Neural progenitor cell (in vitro differentiated cells): ENCODE measurements at regions not wholly inside any gene's neighbourhood (a gene's known extent, or its start where the extent isn't known, plus 50 kb on each side); places are given as distances from the start of the nearest gene placed in this dataset.

ENCODE experiments used
- DNase-seq: peaks from one replicate; pipeline ENCODE4 v3.0.0-alpha.2; 2016; ENCODE audit warnings: low spot score
- H2AFZ ChIP-seq: fragments of 200-600 bp; sonication (generic); replicated peaks from 2 replicates; pipeline ENCODE4 v1.6.1; 2016; ENCODE audit warnings: antibody characterized with exemption
- H3F3A ChIP-seq: fragments of 200-600 bp; sonication (generic); 2 replicates; pipeline ENCODE4 v1.6.1; 2016; ENCODE audit warnings: antibody characterized with exemption, low read depth
- H3K27ac ChIP-seq: fragments of 200-600 bp; sonication (generic); 2 replicates; pipeline ENCODE4 v1.5.1; 2016; ENCODE audit warnings: mild to moderate bottlenecking
- H3K27me3 ChIP-seq: fragments of 200-600 bp; sonication (generic); 2 replicates; pipeline ENCODE4 v1.6.1; 2016; ENCODE audit warnings: mild to moderate bottlenecking, moderate library complexity
- H3K36me3 ChIP-seq: fragments of 200-600 bp; sonication (generic); 2 replicates; pipeline ENCODE4 v1.5.1; 2016
- H3K4me1 ChIP-seq: fragments of 200-600 bp; sonication (generic); 2 replicates; pipeline ENCODE4 v1.6.1; 2016; ENCODE audit warnings: mixed run types
- H3K4me2 ChIP-seq: fragments of 200-600 bp; sonication (generic); 2 replicates; pipeline ENCODE4 v1.6.1; 2016
- H3K4me3 ChIP-seq: fragments of 200-600 bp; sonication (generic); 2 replicates; pipeline ENCODE4 v1.5.1; 2016
- H3K79me2 ChIP-seq: fragments of 200-600 bp; sonication (generic); 2 replicates; pipeline ENCODE4 v1.6.1; 2016; ENCODE audit warnings: low read depth
- H3K9ac ChIP-seq: fragments of 200-600 bp; sonication (generic); 2 replicates; pipeline ENCODE4 v1.6.1; 2016
- H3K9me3 ChIP-seq: fragments of 200-600 bp; sonication (generic); 2 replicates; pipeline ENCODE4 v1.5.1; 2016; ENCODE audit warnings: low read depth
- H4K20me1 ChIP-seq: fragments of 200-600 bp; sonication (generic); 2 replicates; pipeline ENCODE4 v1.6.1; 2016; ENCODE audit warnings: low read depth
- H3K27ac Mint-ChIP-seq: 3 replicates; pipeline ENCODE4 v1.8.0; 2021; ENCODE audit warnings: mixed read lengths
- H3K27me3 Mint-ChIP-seq: 2 replicates; pipeline ENCODE4 v1.8.0; 2022; ENCODE audit warnings: low read depth, mild to moderate bottlenecking, inconsistent platforms, moderate library complexity, mixed read lengths; ENCODE audit not compliant: insufficient read depth
- H3K36me3 Mint-ChIP-seq: 3 replicates; pipeline ENCODE4 v1.8.0; 2021; ENCODE audit warnings: mixed read lengths
- H3K4me1 Mint-ChIP-seq: 3 replicates; pipeline ENCODE4 v1.8.0; 2021; ENCODE audit warnings: mixed read lengths
- H3K4me3 Mint-ChIP-seq: 3 replicates; pipeline ENCODE4 v1.8.0; 2021; ENCODE audit warnings: mild to moderate bottlenecking, moderate library complexity, mixed read lengths
- H3K9me3 Mint-ChIP-seq: 3 replicates; pipeline ENCODE4 v1.8.0; 2020; ENCODE audit warnings: mixed read lengths
- CTCF ChIP-seq: fragments of 200-600 bp; sonication (generic); IDR thresholded peaks from 2 replicates; pipeline ENCODE4 v1.5.1; 2017; ENCODE audit warnings: antibody characterized with exemption, mild to moderate bottlenecking
- EZH2 ChIP-seq: fragments of 200-600 bp; sonication (generic); IDR thresholded peaks from 2 replicates; pipeline ENCODE4 v1.6.1; 2017; ENCODE audit warnings: antibody characterized with exemption, mild to moderate bottlenecking, moderate library complexity
- EZH2phosphoT487 ChIP-seq: fragments of 200-600 bp; sonication (generic); IDR thresholded peaks from 2 replicates; pipeline ENCODE4 v1.6.1; 2017; ENCODE audit warnings: antibody characterized with exemption

- no peaks in the 10 kb centered on the region for H3K27me3 ChIP-seq
- no peaks in the 10 kb centered on the region for H3K9me3 ChIP-seq
- no peak overlapping the region for H2AFZ ChIP-seq
- DNase-seq: peak; percentile 3
- H3K4me3 Mint-ChIP-seq: no peak overlapping the region
- H3K4me2 ChIP-seq: no peak overlapping the region
- H4K20me1 ChIP-seq: no peaks in the 10 kb centered on the region
- H3K4me3 ChIP-seq: no peak overlapping the region
- TF ChIP-seq CTCF: peak; percentile 28
- TF ChIP-seq EZH2: no peak
- H3K27ac Mint-ChIP-seq: no peak overlapping the region
- peaks cover 10% of the 10 kb centered on the region for H3K4me1 ChIP-seq
- no peaks in the 10 kb centered on the region for H3K4me1 Mint-ChIP-seq
- H3K36me3 ChIP-seq: no peaks in the 10 kb centered on the region
- no peak overlapping the region for H3K27ac ChIP-seq
- H3K9me3 Mint-ChIP-seq: no peaks in the 10 kb centered on the region
- H3F3A ChIP-seq: peaks cover 5% of the 10 kb centered on the region
- H3K79me2 ChIP-seq: no peaks in the 10 kb centered on the region
- no peaks in the 10 kb centered on the region for H3K36me3 Mint-ChIP-seq
- H3K27me3 Mint-ChIP-seq: peaks cover 2% of the 10 kb centered on the region
- no peak overlapping the region for H3K9ac ChIP-seq
These were observed 138.6 kb upstream of the TRHDE start for GRCh38 chr12:72133497-72134055.

GRCh38 chr12:72134246-72135020, 137.7 kb upstream of the TRHDE start:
- Histone ChIP-seq H3K4me2 (no peak overlapping the region), H2AFZ (no peak overlapping the region), H3K27ac (no peak overlapping the region), H3F3A (peaks cover 5% of the 10 kb centered on the region), H4K20me1 (no peaks in the 10 kb centered on the region), H3K4me3 (no peak overlapping the region), H3K4me1 (peaks cover 10% of the 10 kb centered on the region), H3K27me3 (no peaks in the 10 kb centered on the region), H3K36me3 (no peaks in the 10 kb centered on the region), H3K79me2 (no peaks in the 10 kb centered on the region), H3K9me3 (no peaks in the 10 kb centered on the region), H3K9ac (no peak overlapping the region)
- Mint-ChIP-seq H3K27me3 (peaks cover 2% of the 10 kb centered on the region), H3K27ac (no peak overlapping the region), H3K9me3 (no peaks in the 10 kb centered on the region), H3K4me3 (no peak overlapping the region), H3K4me1 (peaks cover 2% of the 10 kb centered on the region), H3K36me3 (no peaks in the 10 kb centered on the region)
- DNase-seq: no peak
- TF ChIP-seq EZH2: no peak
- no peak for TF ChIP-seq EZH2phosphoT487
- no peak for TF ChIP-seq CTCF

GRCh38 chr12:72135021-72135301, 137.2 kb upstream of the TRHDE start:
- Histone ChIP-seq H3K27ac (no peak overlapping the region), H3K27me3 (no peaks in the 10 kb centered on the region), H3F3A (peaks cover 5% of the 10 kb centered on the region), H3K4me1 (peaks cover 10% of the 10 kb centered on the region), H3K79me2 (no peaks in the 10 kb centered on the region), H3K9me3 (no peaks in the 10 kb centered on the region), H2AFZ (no peak overlapping the region), H4K20me1 (no peaks in the 10 kb centered on the region), H3K36me3 (no peaks in the 10 kb centered on the region), H3K4me2 (no peak overlapping the region), H3K9ac (no peak overlapping the region), H3K4me3 (no peak overlapping the region)
- Mint-ChIP-seq H3K4me3 (no peak overlapping the region), H3K4me1 (peaks cover 2% of the 10 kb centered on the region), H3K36me3 (no peaks in the 10 kb centered on the region), H3K27ac (no peak overlapping the region), H3K27me3 (peaks cover 2% of the 10 kb centered on the region), H3K9me3 (no peaks in the 10 kb centered on the region)
- TF ChIP-seq CTCF (no peak), EZH2 (no peak), EZH2phosphoT487 (no peak)
- DNase-seq: no peak
